ENCODE measurements at regions not wholly inside any gene's neighbourhood (a gene's known extent, or its start where the extent isn't known, plus 50 kb on each side); places are given as distances from the start of the nearest gene placed in this dataset.

GRCh38 chr1:177700856-177701255 lies 269.0 kb downstream of the SEC16B start:
- in situ Hi-C loops (cut with MboI; ENCODE audit: low sequenced_read_pairs) (no loop called here), dilution Hi-C loops (cut with HindIII; ENCODE audit: low sequenced_read_pairs, unreplicated experiment) (no loop called here), intact Hi-C loops (cut with micrococcal nuclease) (no loop called here)
- no peak overlapping the region for H3K4me3 ChIP-seq (ENCODE audit: insufficient read depth, low read depth, low read length)
- no peaks in the 10 kb centered on the region for H3K27me3 ChIP-seq (ENCODE audit: control insufficient read depth, insufficient read depth, low read length)
- no peaks in the 10 kb centered on the region for H3K9me3 ChIP-seq (ENCODE audit: control insufficient read depth, insufficient read depth, low read length)
- peak; percentile 50 for TF ChIP-seq MAFK (IDR thresholded peaks at IDR 0.05; ENCODE audit: low read depth, low read length)
- TF ChIP-seq USF2 (IDR thresholded peaks at IDR 0.05; ENCODE audit: low read depth, low read length): no peak
- CTCF ChIA-PET: interaction anchor here (0.5 kb wide), 1 partner anchor 784 kb away, joined by 4 read pairs; no protein-coding TSS in a partner anchor
- WGBS, 2 experiments (ENCODE audit: extremely low coverage in 2 of 2, insufficient read length in 1 of 2): 37% methylated on average over 2 of the region's 5 CpGs; no CpG with 5 or more reads in 1 of the 2 experiments
- no peak overlapping the region for H2BK5ac ChIP-seq (ENCODE audit: low read depth, low read length, poor library complexity, severe bottlenecking)
- H3K56ac ChIP-seq (ENCODE audit: extremely low read depth, insufficient read depth, low read length): no peak overlapping the region
- H2BK15ac ChIP-seq (ENCODE audit: low read depth, low read length): no peak overlapping the region
- H3K9ac ChIP-seq (ENCODE audit: low read depth, low read length): no peak overlapping the region
- no peak overlapping the region for H2AFZ ChIP-seq (replicated peaks; ENCODE audit: low read length, poor library complexity)
- no peak overlapping the region for H4K91ac ChIP-seq (ENCODE audit: insufficient read depth, low read depth, low read length)
- H4K5ac ChIP-seq (ENCODE audit: low read depth, low read length): no peak overlapping the region
- ATAC-seq (ENCODE audit: low read depth): no peak
- no peak overlapping the region for H2BK120ac ChIP-seq (ENCODE audit: low read depth, low read length)
- POLR2A ChIA-PET (ENCODE audit: unreplicated experiment): no interaction called here
- no peak overlapping the region for H3K4me2 ChIP-seq (ENCODE audit: low read depth, low read length)
- no peak overlapping the region for H2AK5ac ChIP-seq (ENCODE audit: low read depth, low read length)
- no peak overlapping the region for H2AK9ac ChIP-seq (replicated peaks; ENCODE audit: low read depth, low read length, poor library complexity)
- no peak overlapping the region for H3K18ac ChIP-seq (ENCODE audit: low read depth, low read length)
- H3K79me1 ChIP-seq (ENCODE audit: low read depth in 1 of 2, low read length in 2 of 2): no peaks in the 10 kb centered on the region
- no peaks in the 10 kb centered on the region for H4K20me1 ChIP-seq (ENCODE audit: insufficient read depth, low read length)
- H3K27ac ChIP-seq (ENCODE audit: insufficient read depth, low read length): no peak overlapping the region
- H3K4me1 ChIP-seq (ENCODE audit: control insufficient read depth, insufficient read depth, low read length): no peaks in the 10 kb centered on the region
- H3K36me3 ChIP-seq (ENCODE audit: control insufficient read depth, insufficient read depth, low read length): no peaks in the 10 kb centered on the region
- no peak overlapping the region for H3K14ac ChIP-seq (replicated peaks; ENCODE audit: low read depth, low read length)
- no peaks in the 10 kb centered on the region for H3K9me1 ChIP-seq (ENCODE audit: insufficient read depth, low read length)
- H3K23ac ChIP-seq (ENCODE audit: low read depth, low read length): no peak overlapping the region
- no TSS peak for BruUV-seq (replicated peaks)
- no peak overlapping the region for H4K8ac ChIP-seq (ENCODE audit: low read depth in 2 of 2, low read length in 2 of 2)
- H3K4ac ChIP-seq (ENCODE audit: low read depth, low read length): no peak overlapping the region
- DNase-seq: no peak
- no peak overlapping the region for H2BK20ac ChIP-seq (ENCODE audit: low read depth, low read length)
